22Rv1 (cell line): ENCODE measurements at regions not wholly inside any gene's neighbourhood (a gene's known extent, or its start where the extent isn't known, plus 50 kb on each side); places are given as distances from the start of the nearest gene placed in this dataset.

Experiments used
- H3K27ac ChIP-seq: fragments of 450-650 bp; 2 replicates; pipeline ENCODE4 v1.5.1; 2017
- CTCF ChIP-seq: fragments of 450-650 bp; IDR thresholded peaks from 2 replicates; pipeline ENCODE4 v1.5.1; 2017; ENCODE audit warnings: mild to moderate bottlenecking
- ZFX ChIP-seq: fragments of 450-650 bp; IDR thresholded peaks from 2 replicates; pipeline ENCODE4 v1.6.1; 2017; ENCODE audit warnings: antibody characterized with exemption, borderline replicate concordance

- H3K27ac ChIP-seq: no peak overlapping the region
- no peak for TF ChIP-seq CTCF
- TF ChIP-seq ZFX: no peak
Observed at GRCh38 chr14:53751650-53752049, 205.0 kb downstream of the BMP4 start.

GRCh38 chr14:53748691-53749090 is 207.9 kb downstream of the BMP4 start:
- TF ChIP-seq ZFX: no peak
- TF ChIP-seq CTCF: no peak
- H3K27ac ChIP-seq: no peak overlapping the region

GRCh38 chr14:53744857-53745256 is 211.8 kb downstream of the BMP4 start:
- H3K27ac ChIP-seq: no peak overlapping the region
- no peak for TF ChIP-seq CTCF
- no peak for TF ChIP-seq ZFX

GRCh38 chr14:53743371-53743770 is 213.3 kb downstream of the BMP4 start:
- no peak for TF ChIP-seq ZFX
- TF ChIP-seq CTCF: no peak
- no peak overlapping the region for H3K27ac ChIP-seq

GRCh38 chr14:53742233-53742620 is 214.4 kb downstream of the BMP4 start:
- no peak overlapping the region for H3K27ac ChIP-seq
- TF ChIP-seq CTCF (no peak), ZFX (no peak)

- TF ChIP-seq ZFX (no peak), CTCF (no peak)
- no peak overlapping the region for H3K27ac ChIP-seq
Observed at GRCh38 chr14:53741479-53742232, 215.0 kb downstream of the BMP4 start.

- H3K27ac ChIP-seq: no peak overlapping the region
- TF ChIP-seq CTCF (no peak), ZFX (no peak)
Observed at GRCh38 chr14:53740570-53740969, 216.1 kb downstream of the BMP4 start.
